Activated CD4-positive, alpha-beta T cell treated with anti-CD3 and anti-CD28 coated beads, Interleukin-2, amount 50 U/mL, for 24 hours (primary cell): ENCODE measurements at regions not wholly inside any gene's neighbourhood (a gene's known extent, or its start where the extent isn't known, plus 50 kb on each side); places are given as distances from the start of the nearest gene placed in this dataset.
"Not testable (repeated sequence)": the region's sequence is repeated elsewhere in the genome, so short reads cannot be mapped to it uniquely, and the experiment has no call there.

ENCODE experiments used
- DNase-seq, 2 donors: peaks; one replicate each; pipeline ENCODE4 v3.0.0-alpha.2; 2020; ENCODE audit warnings: low read depth in 1 of 2, low spot score in 1 of 2

- DNase-seq: no peak
These were observed 408.5 kb upstream of the GRAMD2B start for GRCh38 chr5:126014676-126015075.

- DNase-seq: no peak
These were observed 407.7 kb upstream of the GRAMD2B start for GRCh38 chr5:126015235-126016181.

- DNase-seq: no peak
These were observed 407.0 kb upstream of the GRAMD2B start for GRCh38 chr5:126016256-126016655.

- DNase-seq: no peak
These were observed 406.1 kb upstream of the GRAMD2B start for GRCh38 chr5:126017096-126017495.

- DNase-seq: no peak
These were observed 402.4 kb upstream of the GRAMD2B start for GRCh38 chr5:126020770-126021169.

- no peak for DNase-seq
These were observed 399.2 kb upstream of the GRAMD2B start for GRCh38 chr5:126023994-126024441.

GRCh38 chr5:126027149-126027548 lies 396.1 kb upstream of the GRAMD2B start:
- DNase-seq: no peak

GRCh38 chr5:126027652-126028051 lies 395.6 kb upstream of the GRAMD2B start:
- no peak for DNase-seq

- DNase-seq: no peak
These were observed 394.9 kb upstream of the GRAMD2B start for GRCh38 chr5:126028336-126028735.

GRCh38 chr5:126029282-126029681 lies 393.9 kb upstream of the GRAMD2B start:
- not testable (repeated sequence) for DNase-seq

- no peak for DNase-seq
These were observed 392.5 kb upstream of the GRAMD2B start for GRCh38 chr5:126030698-126031097.

GRCh38 chr5:126031989-126032716 lies 391.1 kb upstream of the GRAMD2B start:
- DNase-seq: no peak

GRCh38 chr5:126043688-126044087 lies 379.5 kb upstream of the GRAMD2B start:
- no peak for DNase-seq

- no peak for DNase-seq
These were observed 379.0 kb upstream of the GRAMD2B start for GRCh38 chr5:126044111-126044668.

- DNase-seq: no peak
These were observed 378.2 kb upstream of the GRAMD2B start for GRCh38 chr5:126044931-126045565.

GRCh38 chr5:126046318-126046717 lies 376.9 kb upstream of the GRAMD2B start:
- no peak for DNase-seq

GRCh38 chr5:126046846-126047571 lies 376.2 kb upstream of the GRAMD2B start:
- DNase-seq: no peak

GRCh38 chr5:126052120-126052519 lies 371.1 kb upstream of the GRAMD2B start:
- no peak for DNase-seq

- DNase-seq: no peak
These were observed 370.4 kb upstream of the GRAMD2B start for GRCh38 chr5:126052791-126053190.

- no peak for DNase-seq
These were observed 369.6 kb upstream of the GRAMD2B start for GRCh38 chr5:126053630-126054029.
